ENCODE measurements at regions not wholly inside any gene's neighbourhood (a gene's known extent, or its start where the extent isn't known, plus 50 kb on each side); places are given as distances from the start of the nearest gene placed in this dataset.

- no peak overlapping the region for H3K4me3 ChIP-seq (ENCODE audit: low read depth in 2 of 2, low read length in 1 of 2)
- H3K79me2 ChIP-seq (ENCODE audit: insufficient read depth), result no peaks in the 10 kb centered on the region
- H3K36me3 ChIP-seq (replicated peaks in 1 of 2; ENCODE audit: control insufficient read depth in 1 of 2, insufficient read depth in 2 of 2, low read length in 1 of 2), result no peaks in the 10 kb centered on the region
- H3K9me3 ChIP-seq, result no peaks in the 10 kb centered on the region
- H3K9me2 ChIP-seq, result no peaks in the 10 kb centered on the region
- ChIA-PET POLR2A (no interaction called here), CTCF (interaction anchor here (0.7 to 1.2 kb wide), 2 partner anchors 28 to 45 kb away, joined by 3 read pairs; no protein-coding TSS in a partner anchor)
- no peaks in the 10 kb centered on the region for H4K20me1 ChIP-seq (ENCODE audit: insufficient read depth)
- H3K4me2 ChIP-seq, result no peak overlapping the region
- WGBS (ENCODE audit: low lambda C conversion rate), result 18% methylated on average over 1 of the region's 1 CpG
- H3F3A ChIP-seq (replicated peaks; ENCODE audit: insufficient read depth), result no peaks in the 10 kb centered on the region
- H3K4me1 ChIP-seq (ENCODE audit: control insufficient read depth in 1 of 2, insufficient read depth in 2 of 2, low read depth in 1 of 2, low read length in 1 of 2), result peaks cover 0 to 8% of the 10 kb centered on the region in 2 experiments; a peak in 2 of 4 replicates
- no peak overlapping the region for H3K27ac ChIP-seq (ENCODE audit: low read depth in 2 of 2, low read length in 1 of 2)
- no peak for TF ChIP-seq NFIC (IDR thresholded peaks at IDR 0.05; ENCODE audit: borderline replicate concordance)
- no peak for TF ChIP-seq TCF12 (IDR thresholded peaks at IDR 0.05)
- TF ChIP-seq CTCF (IDR thresholded peaks at IDR 0.05), result no peak
- no peak for TF ChIP-seq FOXM1 (IDR thresholded peaks at IDR 0.05; ENCODE audit: low read depth)
- no peak for TF ChIP-seq MEF2A (IDR thresholded peaks at IDR 0.05; ENCODE audit: borderline replicate concordance, low read depth)
- TF ChIP-seq SIN3A (IDR thresholded peaks at IDR 0.05; ENCODE audit: borderline replicate concordance, low read depth, low read length), result no peak
- no peak for TF ChIP-seq POLR2AphosphoS5 (IDR thresholded peaks at IDR 0.05; ENCODE audit: low read depth, low read length)
- no peak for TF ChIP-seq USF1 (IDR thresholded peaks at IDR 0.05; ENCODE audit: borderline replicate concordance, low read depth)
- no peak for TF ChIP-seq SMC3 (IDR thresholded peaks at IDR 0.05; ENCODE audit: low read depth, low read length)
- no peak for TF ChIP-seq NRF1 (IDR thresholded peaks at IDR 0.05; ENCODE audit: low read depth, low read length)
- no peak for TF ChIP-seq MAX (IDR thresholded peaks at IDR 0.05; ENCODE audit: low read depth)
- no peak for TF ChIP-seq EZH2phosphoT487 (IDR thresholded peaks at IDR 0.05; ENCODE audit: borderline replicate concordance, low read depth)
- TF ChIP-seq GABPA (IDR thresholded peaks at IDR 0.05; ENCODE audit: low read depth), result no peak
- TF ChIP-seq RCOR1 (IDR thresholded peaks at IDR 0.05; ENCODE audit: low read length), result no peak
- TF ChIP-seq JUND (IDR thresholded peaks at IDR 0.05), result no peak
- no peak for TF ChIP-seq CHD2 (IDR thresholded peaks at IDR 0.05; ENCODE audit: low read length, partially characterized antibody)
- TF ChIP-seq ELF1 (IDR thresholded peaks at IDR 0.05), result no peak
- TF ChIP-seq ZBTB33 (IDR thresholded peaks at IDR 0.05; ENCODE audit: borderline replicate concordance, low read depth), result no peak
- no peak for TF ChIP-seq REST (IDR thresholded peaks at IDR 0.05; ENCODE audit: low read depth, low read length)
- H2AFZ ChIP-seq (ENCODE audit: low read depth), result no peak overlapping the region
- no peak for DNase-seq
- no peak overlapping the region for H3K9ac ChIP-seq
- no peaks in the 10 kb centered on the region for H3K27me3 ChIP-seq (ENCODE audit: insufficient read depth)
These were observed 214.4 kb upstream of the RORB start for GRCh38 chr9:74282526-74283253.

Data from SK-N-SH (cell line).